ENCODE measurements at regions not wholly inside any gene's neighbourhood (a gene's known extent, or its start where the extent isn't known, plus 50 kb on each side); places are given as distances from the start of the nearest gene placed in this dataset.

GRCh38 chr6:167678102-167679101, 148.3 kb upstream of the AFDN start:
- TF ChIP-seq CTCF (conservative IDR thresholded peaks at IDR 0.05) = no peak
- no peak overlapping the region for H3K27ac ChIP-seq

GRCh38 chr6:167679122-167679736, 147.5 kb upstream of the AFDN start:
- H3K27ac ChIP-seq = no peak overlapping the region

GRCh38 chr6:167679790-167680604, 146.7 kb upstream of the AFDN start:
- TF ChIP-seq CTCF (conservative IDR thresholded peaks at IDR 0.05) (no peak), ZFX (IDR thresholded peaks at IDR 0.05) (no peak)
- no peak overlapping the region for H3K27ac ChIP-seq

More at GRCh38 chr6:167679122-167679736, 147.5 kb upstream of the AFDN start:
- TF ChIP-seq ZFX (IDR thresholded peaks at IDR 0.05) = no peak
- TF ChIP-seq CTCF (conservative IDR thresholded peaks at IDR 0.05) = no peak

DNA sequence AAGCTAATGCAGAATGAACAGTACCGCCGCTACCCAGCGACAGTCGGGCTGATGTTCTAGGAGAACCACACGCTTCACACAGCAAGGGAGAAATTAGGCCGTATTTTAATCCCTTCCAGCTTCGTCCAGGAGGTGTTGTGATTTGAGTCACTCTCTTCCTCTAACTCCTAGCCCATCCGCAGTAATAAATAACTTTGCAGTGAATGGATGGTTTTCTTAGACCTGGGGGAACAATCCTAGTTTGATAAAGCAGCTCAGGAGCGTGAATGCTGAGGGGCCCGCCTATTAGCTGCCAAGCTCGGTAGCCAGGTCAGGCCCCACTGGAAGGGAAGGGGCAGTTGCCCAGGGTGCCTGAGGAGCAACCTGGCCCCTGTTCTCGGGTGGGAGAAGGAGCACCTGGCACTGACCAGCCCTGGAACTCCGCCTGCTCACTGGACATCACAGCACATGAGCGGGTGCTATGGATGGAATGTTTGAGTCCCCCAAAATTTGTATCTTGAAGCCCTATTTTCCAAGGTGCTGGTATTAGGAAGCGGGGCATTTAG, 146.0 kb upstream of the AFDN start:
- H3K27ac ChIP-seq = no peak overlapping the region
- no peak for TF ChIP-seq ZFX (IDR thresholded peaks at IDR 0.05)
- TF ChIP-seq CTCF (conservative IDR thresholded peaks at IDR 0.05) = no peak

- no peak overlapping the region for H3K27ac ChIP-seq
- no peak for TF ChIP-seq ZFX (IDR thresholded peaks at IDR 0.05)
- no peak for TF ChIP-seq CTCF (conservative IDR thresholded peaks at IDR 0.05)
Measured at GRCh38 chr6:167682125-167682524, 144.6 kb upstream of the AFDN start.

GRCh38 chr6:167682546-167683027, 144.1 kb upstream of the AFDN start:
- no peak overlapping the region for H3K27ac ChIP-seq
- no peak for TF ChIP-seq CTCF (conservative IDR thresholded peaks at IDR 0.05)
- no peak for TF ChIP-seq ZFX (IDR thresholded peaks at IDR 0.05)
